AG04449 (cell line): ENCODE measurements at regions not wholly inside any gene's neighbourhood (a gene's known extent, or its start where the extent isn't known, plus 50 kb on each side); places are given as distances from the start of the nearest gene placed in this dataset.
"Not testable (repeated sequence)": the region's sequence is repeated elsewhere in the genome, so short reads cannot be mapped to it uniquely, and the experiment has no call there.

Experiments used
- CTCF ChIA-PET: fragments of 350-600 bp; formaldehyde crosslinking; extraction: SDS; loops from one replicate; lab custom pipeline; 2021; ENCODE audit warnings: antibody characterized with exemption; lab: Yijun Ruan, JAX
- POLR2A ChIA-PET: fragments of 400-600, 350-600 bp; formaldehyde crosslinking; extraction: SDS; loops from one replicate; lab custom pipeline; 2020; ENCODE audit warnings: antibody characterized with exemption, inconsistent platforms; lab: Yijun Ruan, JAX
- DNase-seq: peaks from one replicate; pipeline ENCODE4 v3.0.0-alpha.2; 2010; ENCODE audit warnings: low read depth, low spot score
- H3K4me3 ChIP-seq: 2 replicates; pipeline ENCODE4 v1.5.1; 2011; ENCODE audit warnings: low read depth, mild to moderate bottlenecking, control low read depth, low read length
- TF ChIP-seq, protein P1 (sequence below): IDR thresholded peaks from one replicate; pipeline ENCODE4 v1.5.1; 2011; ENCODE audit warnings: mild to moderate bottlenecking, moderate library complexity, low read length, control low read depth, inconsistent platforms; ENCODE audit not compliant: insufficient read depth; ENCODE audit errors: missing control alignments

DNA sequence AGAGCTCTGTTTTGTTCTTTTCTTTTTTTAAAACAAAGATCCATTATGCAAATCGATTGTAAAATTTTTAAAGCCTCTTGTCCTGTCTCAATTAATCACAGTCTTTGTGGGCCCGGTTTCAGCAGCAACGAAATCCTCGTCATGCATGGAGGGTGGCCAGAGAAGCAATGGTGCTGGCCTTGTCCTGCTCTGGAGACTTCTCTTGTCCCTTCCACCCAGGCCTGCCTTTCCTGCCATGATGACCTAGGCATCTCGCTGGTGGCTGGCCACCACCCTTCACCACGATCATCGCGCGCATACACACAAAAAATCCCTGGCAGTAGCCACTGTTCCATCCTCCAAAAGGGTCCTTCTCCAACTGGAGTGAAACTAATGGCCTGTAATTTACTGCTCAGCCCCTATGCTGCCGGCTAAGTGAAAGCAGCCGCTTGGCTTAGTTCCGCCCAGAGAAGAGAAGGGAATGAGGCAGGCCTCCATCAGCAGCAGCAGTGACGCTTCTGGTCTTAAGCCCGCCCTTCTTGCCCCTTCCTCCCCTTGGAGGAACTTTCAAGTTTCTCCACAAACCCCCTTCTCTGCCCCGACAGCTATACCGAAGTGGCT lies 309.5 kb downstream of the NPHP4 start:
- H3K4me3 ChIP-seq = no peak overlapping the region
- ChIA-PET CTCF (no interaction called here), POLR2A (no interaction called here)
- TF ChIP-seq, protein P1, sequence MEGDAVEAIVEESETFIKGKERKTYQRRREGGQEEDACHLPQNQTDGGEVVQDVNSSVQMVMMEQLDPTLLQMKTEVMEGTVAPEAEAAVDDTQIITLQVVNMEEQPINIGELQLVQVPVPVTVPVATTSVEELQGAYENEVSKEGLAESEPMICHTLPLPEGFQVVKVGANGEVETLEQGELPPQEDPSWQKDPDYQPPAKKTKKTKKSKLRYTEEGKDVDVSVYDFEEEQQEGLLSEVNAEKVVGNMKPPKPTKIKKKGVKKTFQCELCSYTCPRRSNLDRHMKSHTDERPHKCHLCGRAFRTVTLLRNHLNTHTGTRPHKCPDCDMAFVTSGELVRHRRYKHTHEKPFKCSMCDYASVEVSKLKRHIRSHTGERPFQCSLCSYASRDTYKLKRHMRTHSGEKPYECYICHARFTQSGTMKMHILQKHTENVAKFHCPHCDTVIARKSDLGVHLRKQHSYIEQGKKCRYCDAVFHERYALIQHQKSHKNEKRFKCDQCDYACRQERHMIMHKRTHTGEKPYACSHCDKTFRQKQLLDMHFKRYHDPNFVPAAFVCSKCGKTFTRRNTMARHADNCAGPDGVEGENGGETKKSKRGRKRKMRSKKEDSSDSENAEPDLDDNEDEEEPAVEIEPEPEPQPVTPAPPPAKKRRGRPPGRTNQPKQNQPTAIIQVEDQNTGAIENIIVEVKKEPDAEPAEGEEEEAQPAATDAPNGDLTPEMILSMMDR = no peak
- DNase-seq = no peak

DNA sequence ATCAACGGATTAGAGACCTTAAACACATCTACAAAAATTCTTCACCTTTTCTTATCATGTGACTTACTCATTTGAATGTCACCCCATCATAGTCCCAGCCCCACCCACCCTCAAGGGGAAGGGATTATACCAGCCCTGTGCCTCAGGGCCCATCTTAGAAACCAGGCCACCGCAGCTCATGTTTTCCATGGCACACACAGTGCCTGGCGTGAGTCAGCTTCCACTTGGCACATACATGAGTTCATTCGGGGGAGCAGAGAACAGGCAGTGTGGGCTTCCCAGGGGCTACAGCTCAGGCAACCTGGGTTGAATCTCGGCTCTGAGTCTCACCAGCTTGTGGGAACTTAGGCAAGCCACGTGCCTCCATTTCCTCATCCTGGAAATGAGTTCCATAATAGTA lies 310.6 kb downstream of the NPHP4 start:
- TF ChIP-seq, protein P1 = no peak
- no peak for DNase-seq
- POLR2A ChIA-PET = no interaction called here
- CTCF ChIA-PET = no interaction called here
- H3K4me3 ChIP-seq = no peak overlapping the region

DNA sequence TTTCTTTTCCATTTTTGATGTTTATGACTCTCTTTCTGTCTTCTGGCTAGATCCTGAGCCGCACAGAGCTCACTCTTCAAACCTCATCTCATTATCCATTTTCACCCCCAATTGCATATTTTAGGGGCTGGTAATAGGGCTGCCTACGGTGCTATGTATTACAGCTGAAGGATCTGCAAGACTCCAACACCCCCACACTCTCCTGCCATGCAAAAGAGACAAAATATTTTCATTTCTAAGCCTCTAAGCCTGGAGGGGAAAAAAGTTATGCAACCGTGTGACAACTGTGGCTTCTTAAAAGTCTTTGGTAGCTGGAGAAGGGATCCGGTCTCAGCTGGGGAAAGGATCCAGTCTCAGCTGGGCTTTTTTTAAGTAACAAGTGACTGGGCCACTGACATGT lies 311.6 kb downstream of the NPHP4 start:
- ChIA-PET POLR2A (no interaction called here), CTCF (no interaction called here)
- TF ChIP-seq, protein P1 = no peak
- no peak overlapping the region for H3K4me3 ChIP-seq
- DNase-seq = no peak

DNA sequence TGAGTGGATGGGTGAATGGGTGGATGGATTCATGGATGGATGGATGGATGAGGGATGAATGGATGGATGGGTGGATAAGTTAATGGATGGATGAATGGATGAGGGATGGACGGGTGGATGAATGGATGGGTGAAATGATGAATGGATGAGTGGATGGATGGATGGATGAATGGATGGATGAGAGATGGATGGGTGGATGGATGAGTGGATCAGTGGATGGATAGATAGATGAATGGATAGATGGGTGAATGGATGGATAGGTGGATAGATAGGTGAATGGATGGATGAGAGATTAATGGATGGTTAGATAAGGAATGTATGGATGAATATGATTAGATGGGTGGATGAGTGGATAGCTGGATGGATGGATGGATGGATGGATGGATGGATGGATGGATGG lies 313.5 kb downstream of the NPHP4 start:
- POLR2A ChIA-PET = no interaction called here
- TF ChIP-seq, protein P1 = no peak
- CTCF ChIA-PET = no interaction called here

DNA sequence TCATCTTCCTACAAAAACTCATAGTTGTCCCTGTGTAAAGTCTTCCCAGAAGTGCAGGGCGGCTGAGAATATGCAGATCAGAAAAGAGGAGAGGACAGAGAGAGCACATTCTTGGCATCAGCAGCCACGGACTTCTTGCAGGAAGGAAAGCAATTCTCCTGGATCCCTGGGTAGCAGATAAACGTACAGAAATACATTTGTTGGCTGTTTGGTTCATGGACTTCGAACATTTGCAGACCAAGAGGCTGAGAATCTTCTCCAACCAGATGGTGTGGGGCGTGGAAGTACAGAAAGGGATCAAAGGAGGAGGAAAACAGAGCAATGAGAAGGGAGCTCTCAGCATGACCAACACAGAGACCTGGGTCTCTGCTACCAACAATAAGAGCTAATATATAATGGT lies 319.9 kb downstream of the NPHP4 start:
- POLR2A ChIA-PET, CTCF ChIA-PET, H3K4me3 ChIP-seq, DNase-seq: not testable (repeated sequence)

More for the DNA sequence above, 313.5 kb downstream of the NPHP4 start:
- DNase-seq = no peak
- no peak overlapping the region for H3K4me3 ChIP-seq

DNA sequence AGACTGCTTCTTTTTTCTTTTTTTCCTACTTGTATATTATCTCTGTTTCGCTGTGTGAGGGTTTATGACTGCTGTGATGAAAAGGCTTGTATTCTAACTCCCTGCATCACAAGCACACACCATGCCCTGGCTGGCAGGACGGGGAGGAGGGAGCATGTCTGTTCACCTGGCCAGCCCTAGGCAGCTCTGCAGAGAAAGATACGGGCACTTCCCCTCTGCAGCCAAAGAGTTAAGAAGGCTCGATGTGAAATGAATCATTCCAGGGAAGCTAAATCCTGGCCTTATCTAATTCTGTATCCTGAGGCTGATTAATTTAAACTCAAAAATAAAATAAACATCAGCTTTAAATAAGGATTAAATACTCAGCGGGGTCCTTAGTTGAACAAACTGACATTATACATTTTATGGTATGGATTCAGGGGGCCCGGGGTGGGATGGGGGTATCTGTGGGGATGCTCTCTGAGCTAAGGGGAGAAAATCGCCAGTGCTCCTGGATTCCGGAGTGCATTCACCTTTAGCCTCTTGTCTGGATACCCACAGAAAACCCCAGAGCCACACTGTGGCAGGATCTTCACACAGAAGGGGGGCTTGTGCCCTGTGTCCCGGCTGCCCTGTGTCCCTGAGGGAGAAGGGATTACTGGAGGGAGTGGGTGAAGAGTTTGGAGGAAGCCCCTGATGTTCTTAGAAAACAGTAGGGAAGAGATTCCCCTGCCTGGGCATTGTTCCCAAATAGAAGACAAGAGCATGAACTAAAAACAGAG lies 321.5 kb downstream of the NPHP4 start:
- POLR2A ChIA-PET = no interaction called here
- CTCF ChIA-PET = no interaction called here
- DNase-seq = no peak
- H3K4me3 ChIP-seq = no peak overlapping the region
- TF ChIP-seq, protein P1 = no peak
